ENCODE measurements at regions not wholly inside any gene's neighbourhood (a gene's known extent, or its start where the extent isn't known, plus 50 kb on each side); places are given as distances from the start of the nearest gene placed in this dataset.
"Not testable (repeated sequence)": the region's sequence is repeated elsewhere in the genome, so short reads cannot be mapped to it uniquely, and the experiment has no call there.

DNA sequence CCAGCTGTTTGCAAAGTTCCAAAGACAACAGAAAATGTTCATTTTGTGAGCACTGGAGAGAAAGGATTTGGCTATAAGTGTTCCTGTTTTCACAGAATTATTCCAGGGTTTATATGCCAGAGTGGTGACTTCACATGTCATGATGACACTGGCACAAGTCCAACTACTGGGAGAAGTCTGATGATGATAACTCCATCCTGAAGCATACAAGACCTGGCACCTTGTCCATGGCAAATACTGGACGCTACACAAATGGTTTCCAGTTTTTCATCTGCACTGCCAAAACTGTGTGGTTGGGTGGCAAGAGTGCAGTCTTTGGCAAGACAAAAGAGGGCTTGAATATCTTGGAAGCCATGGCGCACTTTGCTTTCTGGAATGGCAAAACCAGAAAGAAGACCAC lies 385.0 kb downstream of the CDH11 start:
- DNase-seq (ENCODE audit: low read depth in 3 of 3, low spot score in 2 of 3), result no peak

- DNase-seq (ENCODE audit: low read depth in 3 of 3, low spot score in 2 of 3), result no peak
Measured at GRCh38 chr16:64731891-64732290, 390.0 kb downstream of the CDH11 start.

GRCh38 chr16:64730261-64730660 lies 391.6 kb downstream of the CDH11 start:
- no peak for DNase-seq (ENCODE audit: low read depth in 3 of 3, low spot score in 2 of 3)

DNA sequence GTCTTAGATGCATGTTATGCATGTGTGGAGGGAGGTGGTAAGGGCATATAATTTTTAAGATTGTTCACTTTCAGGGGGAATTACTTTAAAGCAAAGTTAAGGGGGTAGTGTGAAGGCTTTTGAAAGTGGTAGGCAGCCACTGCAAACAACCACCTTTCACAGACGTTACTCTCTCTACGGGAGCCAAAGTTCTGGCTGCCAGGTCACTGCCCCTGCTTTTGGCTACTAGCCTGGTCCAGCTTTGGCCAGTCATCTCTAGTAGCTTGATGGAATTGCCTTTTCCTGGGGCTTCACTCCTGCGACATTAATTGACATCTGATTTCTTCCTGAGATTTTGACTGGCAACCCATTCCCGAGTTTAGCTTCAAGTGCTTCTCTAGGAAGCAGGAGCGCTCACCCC lies 397.5 kb downstream of the CDH11 start:
- no peak for DNase-seq (ENCODE audit: low read depth in 3 of 3, low spot score in 2 of 3)

DNA sequence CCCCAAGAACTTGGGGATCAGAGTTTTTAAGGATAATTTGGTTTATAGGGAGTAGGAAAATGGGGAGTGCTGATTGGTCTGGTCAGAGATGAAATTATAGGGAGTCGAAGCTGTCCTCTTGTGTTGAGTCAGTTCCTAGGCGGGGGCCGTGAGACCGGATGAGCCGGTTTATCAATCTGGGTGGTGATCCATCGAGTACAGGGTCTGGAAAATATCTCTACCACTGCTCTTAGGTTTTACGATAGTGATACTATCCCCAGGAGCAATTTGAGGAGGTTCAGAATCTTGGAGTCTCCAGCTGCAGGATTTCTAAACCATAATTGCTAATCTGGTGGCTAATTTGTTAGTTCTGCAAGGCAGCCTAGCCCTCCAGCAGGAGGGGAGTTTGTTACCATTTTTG lies 403.4 kb downstream of the CDH11 start:
- no peak for DNase-seq (ENCODE audit: low read depth in 3 of 3, low spot score in 2 of 3)

DNA sequence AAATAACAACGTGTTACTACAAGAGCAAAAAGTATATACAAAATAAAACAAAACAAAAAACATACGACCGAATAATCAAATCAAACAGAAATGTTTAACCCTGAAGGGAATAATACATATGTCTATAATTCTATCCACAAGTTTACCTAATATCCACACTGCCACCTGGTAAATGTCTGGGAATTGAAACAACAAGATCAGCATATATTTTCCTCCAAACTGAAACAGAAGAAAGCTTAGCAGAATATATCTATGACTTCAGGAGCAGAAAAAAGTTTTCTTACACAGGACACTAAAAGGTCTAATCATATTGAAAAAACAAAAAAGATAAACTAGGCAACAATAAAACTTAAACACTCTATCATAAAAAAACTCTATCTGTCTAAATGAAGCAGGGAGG lies 404.0 kb downstream of the CDH11 start:
- DNase-seq (ENCODE audit: low read depth in 3 of 3, low spot score in 2 of 3), result no peak

GRCh38 chr16:64715624-64716023 lies 406.2 kb downstream of the CDH11 start:
- DNase-seq (ENCODE audit: low read depth in 3 of 3, low spot score in 2 of 3), result no peak

DNA sequence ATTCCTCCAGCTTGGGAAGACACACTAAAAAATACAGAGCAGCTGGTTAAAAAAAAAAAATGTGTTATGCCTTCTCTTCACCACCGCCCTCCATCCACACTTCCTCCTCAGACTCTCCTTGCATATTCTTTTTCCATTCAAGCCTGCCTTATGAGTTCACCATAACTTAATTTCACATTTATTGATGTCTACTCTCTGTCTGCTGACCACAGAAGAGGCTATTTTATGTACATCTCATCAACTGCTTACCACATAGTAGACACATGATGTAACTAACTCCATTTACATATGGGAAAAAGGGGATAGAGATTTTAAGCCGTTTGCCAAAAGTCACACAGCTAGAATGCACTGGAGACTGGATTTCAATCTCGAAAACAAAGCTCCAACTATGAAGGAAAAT lies 409.8 kb downstream of the CDH11 start:
- DNase-seq (ENCODE audit: low read depth in 3 of 3, low spot score in 2 of 3), result no peak

- no peak for DNase-seq (ENCODE audit: low read depth in 3 of 3, low spot score in 2 of 3)
Measured at GRCh38 chr16:64711596-64711995, 410.3 kb downstream of the CDH11 start.

GRCh38 chr16:64711026-64711425 lies 410.8 kb downstream of the CDH11 start:
- DNase-seq (ENCODE audit: low read depth in 3 of 3, low spot score in 2 of 3), result no peak

DNA sequence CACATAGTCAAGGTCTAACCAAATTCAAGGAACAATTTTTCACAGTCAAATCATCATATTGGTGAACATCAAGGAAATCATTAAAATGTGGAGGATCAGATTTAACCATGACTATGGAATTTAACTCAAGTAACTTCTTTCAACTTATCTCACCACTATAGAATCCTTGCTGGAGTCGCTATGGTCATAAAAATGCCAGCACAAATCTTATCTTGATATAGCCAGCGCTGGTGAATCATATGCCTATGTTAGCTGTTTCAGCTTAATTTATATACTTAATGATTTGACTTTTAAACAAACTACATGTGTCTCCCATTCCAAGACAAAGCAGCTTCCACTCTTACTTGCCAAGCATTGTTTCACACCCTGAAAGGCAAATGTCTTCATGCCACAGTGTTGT lies 416.4 kb downstream of the CDH11 start:
- no peak for DNase-seq (ENCODE audit: low read depth in 3 of 3, low spot score in 2 of 3)

DNA sequence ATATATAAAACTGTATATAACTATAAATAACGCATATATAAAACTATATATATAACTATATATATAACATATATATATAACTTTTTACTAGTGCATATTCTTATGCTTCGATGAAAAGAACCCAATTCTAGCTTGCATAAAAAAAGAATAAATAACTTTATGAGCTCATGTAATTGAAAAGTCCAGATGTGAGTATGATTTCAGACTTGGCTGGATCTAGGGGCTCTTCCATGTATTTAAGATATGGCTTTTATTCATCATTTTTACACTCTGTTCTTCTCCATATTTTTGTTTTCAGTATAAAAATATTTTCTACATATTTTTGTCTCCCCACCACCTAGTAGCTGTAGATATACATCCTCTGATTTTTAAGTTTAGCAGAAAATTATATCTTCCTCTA lies 417.5 kb downstream of the CDH11 start:
- no peak for DNase-seq (ENCODE audit: low read depth in 3 of 3, low spot score in 2 of 3)

- DNase-seq (ENCODE audit: low read depth in 3 of 3, low spot score in 2 of 3), result no peak
Measured at GRCh38 chr16:64702415-64702814, 419.4 kb downstream of the CDH11 start.

DNA sequence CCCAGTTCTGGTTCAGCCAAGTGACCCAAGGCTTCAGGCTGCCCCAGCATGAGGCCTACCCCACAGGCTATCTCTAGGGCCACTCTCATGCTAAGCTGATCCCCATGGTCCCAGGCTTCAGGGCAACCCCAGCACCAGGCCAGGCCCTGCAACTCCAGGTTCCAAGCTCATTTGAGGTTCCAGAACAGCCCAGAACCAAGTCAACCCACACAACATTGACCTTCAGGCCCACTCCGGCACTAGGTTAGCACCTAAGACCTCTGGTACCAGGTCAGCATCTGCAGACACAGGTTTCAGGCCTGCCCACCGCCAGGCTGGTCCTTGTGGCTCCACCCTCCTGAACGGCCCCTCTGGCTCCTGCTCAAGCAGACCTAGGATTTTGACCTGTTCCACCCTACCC lies 421.2 kb downstream of the CDH11 start:
- no peak for DNase-seq (ENCODE audit: low read depth in 3 of 3, low spot score in 2 of 3)

DNA sequence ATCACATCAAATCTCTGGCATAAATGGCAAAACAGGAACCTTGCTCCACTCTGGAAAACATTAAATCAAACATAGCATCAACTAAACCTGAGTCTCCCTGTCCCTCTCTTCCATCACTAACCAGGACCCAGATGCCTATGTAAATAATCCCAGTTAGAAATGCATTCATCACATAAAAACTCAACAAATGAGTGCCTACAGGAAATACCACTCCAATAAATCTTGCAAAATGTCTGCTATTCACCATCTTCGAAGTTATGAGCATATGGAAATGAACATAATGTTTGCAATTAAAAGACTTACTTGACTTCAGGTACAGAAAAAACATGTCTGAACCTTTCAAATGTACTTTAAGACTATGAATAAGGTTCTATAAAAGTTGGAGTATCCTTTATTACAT lies 425.0 kb downstream of the CDH11 start:
- DNase-seq (ENCODE audit: low read depth in 3 of 3, low spot score in 2 of 3), result no peak

DNA sequence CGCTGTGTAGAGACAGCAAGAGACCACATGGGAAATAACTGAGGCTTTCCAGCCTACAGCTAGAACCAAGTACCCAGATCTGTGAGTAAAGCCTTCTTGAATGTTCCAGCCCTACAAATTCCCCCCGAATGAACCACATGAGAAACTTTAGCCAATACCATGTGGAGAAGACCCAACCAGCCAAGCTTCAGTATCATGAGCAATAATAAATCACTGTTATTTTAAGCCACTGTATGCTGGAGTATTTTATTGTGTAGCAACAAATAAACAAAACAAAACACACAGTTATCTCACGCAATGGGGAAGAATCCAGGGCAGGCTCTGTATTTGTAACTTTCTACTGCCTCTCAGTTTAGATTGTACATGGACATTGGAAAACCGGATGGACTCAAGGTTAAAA lies 426.2 kb downstream of the CDH11 start:
- DNase-seq (ENCODE audit: low read depth in 3 of 3, low spot score in 2 of 3), result no peak

GRCh38 chr16:64693946-64694345 lies 427.9 kb downstream of the CDH11 start:
- no peak for DNase-seq (ENCODE audit: low read depth in 3 of 3, low spot score in 2 of 3)

- no peak for DNase-seq (ENCODE audit: low read depth in 3 of 3, low spot score in 2 of 3)
Measured at GRCh38 chr16:64687786-64688185, 434.1 kb downstream of the CDH11 start.

DNA sequence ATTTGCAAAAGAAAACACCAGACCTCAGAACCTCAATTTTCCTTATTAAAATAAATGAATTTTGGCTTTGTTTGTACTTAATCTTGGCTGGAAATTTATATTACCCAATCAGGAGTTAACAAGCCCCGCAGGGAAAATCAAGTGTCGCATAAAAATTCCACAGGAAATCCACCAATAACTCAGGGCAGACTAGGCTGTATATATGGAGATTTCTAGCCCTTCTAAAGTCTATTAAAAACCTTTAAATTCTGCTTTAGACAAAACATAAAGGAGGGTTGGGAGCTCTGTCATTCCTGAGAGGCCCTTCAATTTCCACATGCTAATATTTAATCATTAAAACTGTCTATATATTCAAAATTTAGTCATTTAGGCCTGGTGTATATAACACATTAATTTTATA lies 434.7 kb downstream of the CDH11 start:
- DNase-seq (ENCODE audit: low read depth in 3 of 3, low spot score in 2 of 3), result no peak

DNA sequence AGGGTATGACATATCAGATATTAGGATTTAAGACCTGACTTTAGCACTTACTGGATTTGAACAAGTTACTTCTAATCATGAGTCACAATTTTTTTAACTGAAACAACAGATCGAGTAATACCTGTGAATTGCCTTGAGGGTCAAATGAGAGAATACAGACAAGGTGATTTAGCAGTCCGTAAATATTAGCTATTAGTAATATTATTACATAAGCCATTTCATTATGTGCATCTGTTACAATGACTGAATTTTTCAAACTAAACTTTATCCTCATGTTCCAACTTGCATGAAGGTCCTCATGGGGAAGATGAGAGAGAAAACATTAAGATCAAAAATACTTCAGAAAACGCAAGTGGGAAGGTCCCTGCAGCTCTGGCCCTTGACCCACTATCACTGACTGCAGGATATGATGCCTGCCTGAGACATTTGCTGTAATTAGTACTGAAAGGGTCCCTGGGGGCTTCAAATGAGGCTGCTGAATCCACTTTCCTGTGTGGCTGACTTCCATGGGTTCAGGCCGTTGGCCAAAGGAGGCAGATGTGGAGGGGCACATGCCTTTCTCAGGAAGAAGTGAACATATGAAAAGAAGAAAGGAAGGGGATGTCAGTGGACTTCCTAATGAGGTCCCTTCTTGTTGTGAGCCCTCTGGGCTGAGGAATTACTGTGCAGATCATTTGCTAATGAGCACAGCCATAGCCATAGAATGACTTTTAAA lies 441.7 kb downstream of the CDH11 start:
- no peak for DNase-seq (ENCODE audit: low read depth in 3 of 3, low spot score in 2 of 3)

GRCh38 chr16:64669573-64669972 lies 452.3 kb downstream of the CDH11 start:
- no peak for DNase-seq (ENCODE audit: low read depth in 3 of 3, low spot score in 2 of 3)

DNA sequence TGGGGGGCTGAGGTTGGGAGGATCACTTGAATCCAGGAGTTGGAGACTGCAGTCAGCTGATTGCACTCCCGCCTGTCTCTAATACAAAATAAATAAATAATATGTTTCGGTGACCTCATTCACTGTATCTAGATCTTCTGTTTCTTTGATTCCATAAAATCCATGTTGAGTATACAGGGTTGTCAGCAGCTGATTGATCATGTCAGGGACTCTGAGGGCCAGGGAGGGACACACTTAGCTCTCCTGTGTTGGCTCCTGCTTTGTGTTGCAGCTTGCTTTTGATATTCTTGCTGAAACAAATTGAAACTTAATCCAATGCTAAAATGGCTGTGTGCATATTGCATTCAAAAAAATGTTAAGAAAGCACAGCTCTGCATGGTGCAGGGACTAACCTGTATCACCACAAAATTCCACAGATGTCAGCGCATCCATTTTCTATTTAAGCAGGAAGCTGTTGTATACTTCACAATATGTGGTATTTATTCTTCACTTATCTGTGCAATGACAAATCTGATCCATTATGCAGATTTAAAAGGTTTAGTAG lies 454.5 kb downstream of the CDH11 start:
- no peak for DNase-seq (ENCODE audit: low read depth in 3 of 3, low spot score in 2 of 3)

- not testable (repeated sequence) for DNase-seq (ENCODE audit: low read depth in 3 of 3, low spot score in 2 of 3)
Measured at GRCh38 chr16:64662312-64662711, 459.6 kb downstream of the CDH11 start.
